Brain pericyte (primary cell): ENCODE measurements at regions not wholly inside any gene's neighbourhood (a gene's known extent, or its start where the extent isn't known, plus 50 kb on each side); places are given as distances from the start of the nearest gene placed in this dataset.
"Not testable (repeated sequence)": the region's sequence is repeated elsewhere in the genome, so short reads cannot be mapped to it uniquely, and the experiment has no call there.

Source experiments
- DNase-seq: peaks from one replicate; pipeline ENCODE4 v3.0.0-alpha.2; 2012; ENCODE audit warnings: low read depth, low spot score

GRCh38 chr12:19666070-19666469 is 226.8 kb downstream of the AEBP2 start:
- DNase-seq = no peak

GRCh38 chr12:19669793-19670192 is 230.5 kb downstream of the AEBP2 start:
- DNase-seq = no peak

GRCh38 chr12:19671695-19672094 is 232.4 kb downstream of the AEBP2 start:
- DNase-seq = no peak

GRCh38 chr12:19674437-19674836 is 235.1 kb downstream of the AEBP2 start:
- DNase-seq = no peak

- DNase-seq = no peak
Measured at GRCh38 chr12:19675361-19675760, 236.1 kb downstream of the AEBP2 start.

- not testable (repeated sequence) for DNase-seq
Measured at GRCh38 chr12:19678501-19678900, 239.2 kb downstream of the AEBP2 start.

- DNase-seq = no peak
Measured at GRCh38 chr12:19681007-19681406, 241.7 kb downstream of the AEBP2 start.

GRCh38 chr12:19683178-19683927 is 244.1 kb downstream of the AEBP2 start:
- no peak for DNase-seq

GRCh38 chr12:19687371-19687770 is 248.1 kb downstream of the AEBP2 start:
- no peak for DNase-seq

- no peak for DNase-seq
Measured at GRCh38 chr12:19688532-19688931, 249.2 kb downstream of the AEBP2 start.

GRCh38 chr12:19689226-19689625 is 249.9 kb downstream of the AEBP2 start:
- no peak for DNase-seq

- DNase-seq = no peak
Measured at GRCh38 chr12:19689801-19690472, 250.6 kb downstream of the AEBP2 start.

GRCh38 chr12:19692091-19692490 is 252.8 kb downstream of the AEBP2 start:
- no peak for DNase-seq

- DNase-seq = no peak
Measured at GRCh38 chr12:19692566-19692965, 253.3 kb downstream of the AEBP2 start.

- DNase-seq = no peak
Measured at GRCh38 chr12:19694627-19695026, 255.3 kb downstream of the AEBP2 start.

GRCh38 chr12:19695244-19696098 is 256.2 kb downstream of the AEBP2 start:
- no peak for DNase-seq

- DNase-seq = no peak
Measured at GRCh38 chr12:19700969-19701368, 261.7 kb downstream of the AEBP2 start.

GRCh38 chr12:19704966-19705365 is 265.7 kb downstream of the AEBP2 start:
- no peak for DNase-seq

GRCh38 chr12:19706936-19707335 is 267.6 kb downstream of the AEBP2 start:
- no peak for DNase-seq

- no peak for DNase-seq
Measured at GRCh38 chr12:19707948-19708409, 268.7 kb downstream of the AEBP2 start.

GRCh38 chr12:19709889-19710288 is 270.6 kb downstream of the AEBP2 start:
- DNase-seq = no peak
